Keratinocyte (primary cell): ENCODE measurements at regions not wholly inside any gene's neighbourhood (a gene's known extent, or its start where the extent isn't known, plus 50 kb on each side); places are given as distances from the start of the nearest gene placed in this dataset.

Experiments
- DNase-seq: peaks from one replicate; pipeline ENCODE4 v3.0.0-alpha.2; 2011; ENCODE audit warnings: low read depth, missing footprints, low spot score
- FAIRE-seq: peaks from 2 replicates; lab custom pipeline; 2011; peaks lifted over from hg19 to GRCh38; lab: Jason Lieb, UNC
- H2AFZ ChIP-seq: 2 replicates; pipeline ENCODE4 v1.6.0; 2012; ENCODE audit warnings: low read length, control low read depth, inconsistent platforms; ENCODE audit not compliant: control insufficient read depth
- H3K27ac ChIP-seq: 2 replicates; pipeline ENCODE4 v1.5.1; 2011; ENCODE audit warnings: low read length; ENCODE audit not compliant: control insufficient read depth, insufficient read depth
- H3K27me3 ChIP-seq: 3 replicates; pipeline ENCODE4 v1.6.0; 2011; ENCODE audit warnings: low read length; ENCODE audit not compliant: control insufficient read depth, insufficient read depth; ENCODE audit errors: extremely low read depth
- H3K36me3 ChIP-seq, 2 experiments: 2 replicates in 1 of 2; 3 replicates in 1 of 2; pipeline ENCODE4 v1.5.1; 2011; ENCODE audit warnings: low read length in 2 of 2, mild to moderate bottlenecking in 1 of 2; ENCODE audit not compliant: control insufficient read depth in 2 of 2, insufficient read depth in 2 of 2; ENCODE audit errors: extremely low read depth in 1 of 2
- H3K4me1 ChIP-seq: 3 replicates; pipeline ENCODE4 v1.5.1; 2011; ENCODE audit warnings: low read length; ENCODE audit not compliant: control insufficient read depth, insufficient read depth; ENCODE audit errors: extremely low read depth
- H3K4me2 ChIP-seq: 3 replicates; pipeline ENCODE4 v1.6.0; 2011; ENCODE audit warnings: low read depth, low read length; ENCODE audit not compliant: control insufficient read depth, insufficient read depth; ENCODE audit errors: extremely low read depth
- H3K4me3 ChIP-seq, 3 experiments: fragments of 200-600 bp in 1 of 3; sonication (generic) in 1 of 3; 2 replicates in 2 of 3; 3 replicates in 1 of 3; pipeline ENCODE4 v1.5.1; 2011 to 2016; ENCODE audit warnings: low read length in 3 of 3, mild to moderate bottlenecking in 3 of 3, control low read depth in 2 of 3, inconsistent platforms in 1 of 3, low read depth in 1 of 3, mixed read lengths in 1 of 3, mixed run types in 1 of 3, moderate library complexity in 1 of 3; ENCODE audit not compliant: control insufficient read depth in 2 of 3, insufficient read depth in 2 of 3; ENCODE audit errors: extremely low read depth in 1 of 3
- H3K79me2 ChIP-seq: 2 replicates; pipeline ENCODE4 v1.6.0; 2012; ENCODE audit warnings: low read length; ENCODE audit not compliant: control insufficient read depth, insufficient read depth
- H3K9ac ChIP-seq: 3 replicates; pipeline ENCODE4 v1.6.0; 2011; ENCODE audit warnings: low read length; ENCODE audit not compliant: control insufficient read depth, insufficient read depth; ENCODE audit errors: extremely low read depth
- H3K9me1 ChIP-seq: 3 replicates; pipeline ENCODE4 v1.6.0; 2011; ENCODE audit warnings: low read length; ENCODE audit not compliant: control insufficient read depth, insufficient read depth; ENCODE audit errors: extremely low read depth
- H3K9me3 ChIP-seq: 2 replicates; pipeline ENCODE4 v1.5.1; 2012; ENCODE audit warnings: low read depth, low read length; ENCODE audit not compliant: control insufficient read depth
- H4K20me1 ChIP-seq: 3 replicates; pipeline ENCODE4 v1.6.0; 2011; ENCODE audit warnings: low read length; ENCODE audit not compliant: control insufficient read depth, insufficient read depth; ENCODE audit errors: extremely low read depth
- CTCF ChIP-seq, 3 experiments: IDR thresholded peaks in 1 of 3; conservative IDR thresholded peaks in 1 of 3; optimal IDR thresholded peaks in 1 of 3; 2 replicates in 2 of 3; 3 replicates in 1 of 3; pipeline versions ENCODE3 to v1.5.1; 2011; ENCODE audit warnings: low read length in 3 of 3, mild to moderate bottlenecking in 3 of 3, moderate library complexity in 2 of 3, control low read depth in 1 of 3, inconsistent platforms in 1 of 3; ENCODE audit not compliant: insufficient read depth in 2 of 3; ENCODE audit errors: extremely low read depth in 1 of 3
- EZH2 ChIP-seq: IDR thresholded peaks from one replicate; pipeline ENCODE4 v1.6.1; 2012; ENCODE audit warnings: inconsistent platforms, mild to moderate bottlenecking, low read length, moderate library complexity
- dilution Hi-C: fragments of 300-500 bp; cut with MboI; formaldehyde crosslinking; loops from one replicate; pipeline ENCODE4 v1.7.0; 2020; ENCODE audit warnings: low sequenced_read_pairs; ENCODE audit not compliant: extremely low pct_ligation_motif_present

DNA sequence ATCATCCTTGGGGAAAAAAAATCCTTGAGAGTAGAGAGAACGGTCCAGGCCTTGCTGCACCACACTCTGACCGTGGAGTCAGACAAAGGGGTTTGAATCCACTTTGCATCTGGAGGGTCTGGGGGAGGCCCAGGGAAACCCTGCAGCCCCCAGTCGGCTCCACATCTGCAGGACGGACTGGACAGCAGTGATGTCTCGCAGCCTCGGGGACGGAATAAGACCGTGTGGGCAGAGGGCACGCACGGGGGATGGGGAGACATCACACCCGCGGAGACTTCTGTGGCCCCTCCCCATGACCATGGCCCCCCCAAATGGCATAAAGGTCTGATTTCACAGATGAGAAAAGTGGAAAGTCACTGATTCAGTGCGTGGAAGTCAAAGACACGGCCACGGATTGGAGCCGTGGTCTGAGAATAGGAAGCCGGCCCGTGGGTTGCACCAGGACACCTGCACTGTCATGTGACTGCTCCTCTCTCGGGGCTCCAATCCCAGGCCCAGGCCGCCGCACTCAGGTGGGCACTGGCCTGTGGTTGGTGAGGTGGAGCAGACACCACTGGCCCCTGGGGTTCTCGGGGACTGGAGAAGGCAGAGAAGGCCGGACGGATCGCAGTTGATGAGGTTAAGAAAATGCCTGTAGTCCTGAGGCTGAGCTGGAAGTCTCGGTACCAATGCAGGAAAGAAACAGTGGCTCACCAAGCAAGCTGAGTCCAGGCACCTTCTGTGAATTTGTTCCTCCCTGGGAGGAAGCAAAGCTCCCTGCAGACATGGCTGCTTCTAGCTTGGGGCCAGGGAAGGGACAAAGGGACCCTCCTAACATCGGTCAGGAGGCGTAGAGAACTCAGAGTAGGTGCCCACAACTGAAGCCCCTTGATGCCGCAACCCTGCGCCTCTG, 61.8 kb downstream of the RTP5 start:
- Histone ChIP-seq H3K4me3 (no peak overlapping the region), H2AFZ (no peak overlapping the region), H3K4me2 (no peak overlapping the region), H3K27me3 (no peaks in the 10 kb centered on the region), H4K20me1 (no peaks in the 10 kb centered on the region), H3K36me3 (no peaks in the 10 kb centered on the region), H3K9me3 (no peaks in the 10 kb centered on the region), H3K9me1 (no peaks in the 10 kb centered on the region), H3K27ac (no peak overlapping the region), H3K4me1 (no peaks in the 10 kb centered on the region), H3K79me2 (no peaks in the 10 kb centered on the region), H3K9ac (no peak overlapping the region)
- dilution Hi-C loops: no loop called here
- no peak for FAIRE-seq
- no peak for TF ChIP-seq CTCF (optimal IDR thresholded peaks at IDR 0.05 in 1 of 3, IDR thresholded peaks at IDR 0.05 in 1 of 3, conservative IDR thresholded peaks at IDR 0.05 in 1 of 3; ENCODE audit: extremely low read depth in 1 of 3, insufficient read depth in 2 of 3, low read length in 3 of 3)
- no peak for DNase-seq

GRCh38 chr2:241931976-241932898, 62.7 kb downstream of the RTP5 start:
- H3K79me2 ChIP-seq: no peaks in the 10 kb centered on the region
- no peaks in the 10 kb centered on the region for H3K9me1 ChIP-seq
- no peak overlapping the region for H3K4me3 ChIP-seq
- DNase-seq (no peak), FAIRE-seq (no peak)
- H4K20me1 ChIP-seq: no peaks in the 10 kb centered on the region
- H3K27ac ChIP-seq: no peak overlapping the region
- no peak for TF ChIP-seq CTCF (optimal IDR thresholded peaks at IDR 0.05 in 1 of 3, IDR thresholded peaks at IDR 0.05 in 1 of 3, conservative IDR thresholded peaks at IDR 0.05 in 1 of 3; ENCODE audit: extremely low read depth in 1 of 3, insufficient read depth in 2 of 3, low read length in 3 of 3)
- TF ChIP-seq EZH2: no peak
- no peaks in the 10 kb centered on the region for H3K9me3 ChIP-seq
- H3K36me3 ChIP-seq: no peaks in the 10 kb centered on the region
- no peaks in the 10 kb centered on the region for H3K27me3 ChIP-seq
- no peak overlapping the region for H2AFZ ChIP-seq
- no peaks in the 10 kb centered on the region for H3K4me1 ChIP-seq
- H3K4me2 ChIP-seq: no peak overlapping the region
- dilution Hi-C loops: no loop called here
- H3K9ac ChIP-seq: no peak overlapping the region
